Mucosa of descending colon (tissue), 3 donors: ENCODE measurements at regions not wholly inside any gene's neighbourhood (a gene's known extent, or its start where the extent isn't known, plus 50 kb on each side); places are given as distances from the start of the nearest gene placed in this dataset.

ENCODE experiments used
- ATAC-seq: fragments of 200-7000 bp; cut with Tn5 transposase; one replicate; pipeline ENCODE4 v1.9.1; 2020; ENCODE audit warnings: mild to moderate bottlenecking, moderate library complexity
- DNase-seq, 3 donors: peaks; one replicate each; pipeline ENCODE4 v3.0.0-alpha.2; 2020
- H3K36me3 ChIP-seq: fragments of 200-600 bp; one replicate; pipeline ENCODE4 v1.8.0; 2021; ENCODE audit warnings: low read depth, mild to moderate bottlenecking
- H3K4me1 ChIP-seq: fragments of 200-600 bp; one replicate; pipeline ENCODE4 v1.8.0; 2021; ENCODE audit warnings: low read depth, mild to moderate bottlenecking
- H3K4me3 ChIP-seq: fragments of 200-600 bp; one replicate; pipeline ENCODE4 v1.8.0; 2021; ENCODE audit warnings: mild to moderate bottlenecking
- H3K9me3 ChIP-seq: fragments of 200-600 bp; one replicate; pipeline ENCODE4 v1.8.0; 2021; ENCODE audit warnings: mild to moderate bottlenecking
- intact Hi-C, 2 donors: fragments of 100-400 bp; cut with DNase I in 1 of 2; cut with micrococcal nuclease in 1 of 2; formaldehyde crosslinking; loops; one replicate each; pipeline versions ENCODE4 v1.11.0 to v1.11.1; 2022; cut with DNase I, micrococcal nuclease
- TF ChIP-seq, protein P1 (sequence below): fragments of 200-600 bp; IDR thresholded peaks from one replicate; pipeline ENCODE4 v1.8.0; 2022; ENCODE audit warnings: antibody characterized with exemption, mild to moderate bottlenecking
- donor health status: DM: no; HTN: no; CAD: no; lungs with moderate emphysema.
- donor health status: DM: no; HTN: no; CAD: no.
- donor health status: DM: no; HTN: yes; CAD: no.

DNA sequence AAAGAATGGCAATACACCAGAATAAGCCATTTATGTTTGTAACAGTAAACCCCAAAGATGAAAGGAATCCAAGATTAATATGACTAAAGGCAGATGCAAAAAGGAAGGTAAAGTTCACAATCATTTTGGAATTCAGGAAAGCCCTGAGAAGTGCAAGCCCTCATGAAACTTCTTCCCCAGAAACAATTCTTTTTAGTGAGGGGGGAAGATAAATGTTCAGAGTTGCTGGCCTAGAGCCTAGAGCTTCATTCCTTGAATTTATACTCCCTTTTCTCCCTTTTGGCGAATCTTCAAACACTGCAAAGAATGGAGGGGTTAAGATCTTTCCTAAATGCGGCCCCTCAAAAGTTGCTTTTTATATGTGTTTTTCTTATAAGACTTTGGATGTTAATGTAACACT, 368.8 kb downstream of the MEIS1 start:
- no peak for DNase-seq
- no peak for ATAC-seq
- intact Hi-C loops = no loop called here
- TF ChIP-seq, protein P1, sequence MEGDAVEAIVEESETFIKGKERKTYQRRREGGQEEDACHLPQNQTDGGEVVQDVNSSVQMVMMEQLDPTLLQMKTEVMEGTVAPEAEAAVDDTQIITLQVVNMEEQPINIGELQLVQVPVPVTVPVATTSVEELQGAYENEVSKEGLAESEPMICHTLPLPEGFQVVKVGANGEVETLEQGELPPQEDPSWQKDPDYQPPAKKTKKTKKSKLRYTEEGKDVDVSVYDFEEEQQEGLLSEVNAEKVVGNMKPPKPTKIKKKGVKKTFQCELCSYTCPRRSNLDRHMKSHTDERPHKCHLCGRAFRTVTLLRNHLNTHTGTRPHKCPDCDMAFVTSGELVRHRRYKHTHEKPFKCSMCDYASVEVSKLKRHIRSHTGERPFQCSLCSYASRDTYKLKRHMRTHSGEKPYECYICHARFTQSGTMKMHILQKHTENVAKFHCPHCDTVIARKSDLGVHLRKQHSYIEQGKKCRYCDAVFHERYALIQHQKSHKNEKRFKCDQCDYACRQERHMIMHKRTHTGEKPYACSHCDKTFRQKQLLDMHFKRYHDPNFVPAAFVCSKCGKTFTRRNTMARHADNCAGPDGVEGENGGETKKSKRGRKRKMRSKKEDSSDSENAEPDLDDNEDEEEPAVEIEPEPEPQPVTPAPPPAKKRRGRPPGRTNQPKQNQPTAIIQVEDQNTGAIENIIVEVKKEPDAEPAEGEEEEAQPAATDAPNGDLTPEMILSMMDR = no peak
- Histone ChIP-seq H3K4me1 (no peaks in the 10 kb centered on the region), H3K9me3 (no peaks in the 10 kb centered on the region), H3K4me3 (no peak overlapping the region), H3K36me3 (no peaks in the 10 kb centered on the region)

GRCh38 chr2:66805016-66805865, 370.3 kb downstream of the MEIS1 start:
- TF ChIP-seq, protein P1 = no peak
- Histone ChIP-seq H3K4me1 (no peaks in the 10 kb centered on the region), H3K4me3 (no peak overlapping the region), H3K9me3 (no peaks in the 10 kb centered on the region), H3K36me3 (no peaks in the 10 kb centered on the region)
- ATAC-seq (no peak), DNase-seq (no peak)
- intact Hi-C loops = no loop called here

DNA sequence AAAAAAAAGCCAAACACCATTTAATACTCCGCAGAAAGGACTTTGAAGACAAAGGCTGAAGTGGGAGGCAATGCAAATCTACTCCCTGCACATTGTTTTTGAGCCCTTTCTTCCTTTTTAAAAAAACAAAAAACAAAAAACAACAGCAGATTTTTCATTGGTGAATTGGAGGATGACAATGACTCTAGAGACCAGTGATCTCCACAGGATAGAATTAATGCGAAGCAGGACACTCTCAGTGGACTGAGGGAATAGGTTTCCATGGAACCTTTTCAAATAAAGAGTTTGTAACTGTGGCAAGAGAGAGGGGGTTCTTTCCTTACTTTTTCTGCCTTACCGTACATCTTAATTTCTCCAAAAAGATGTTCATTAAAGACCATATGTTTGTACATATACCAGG, 371.0 kb downstream of the MEIS1 start:
- TF ChIP-seq, protein P1 = no peak
- Histone ChIP-seq H3K36me3 (no peaks in the 10 kb centered on the region), H3K4me3 (no peak overlapping the region), H3K9me3 (no peaks in the 10 kb centered on the region), H3K4me1 (no peaks in the 10 kb centered on the region)
- ATAC-seq (no peak), DNase-seq (no peak)
- intact Hi-C loops = no loop called here

DNA sequence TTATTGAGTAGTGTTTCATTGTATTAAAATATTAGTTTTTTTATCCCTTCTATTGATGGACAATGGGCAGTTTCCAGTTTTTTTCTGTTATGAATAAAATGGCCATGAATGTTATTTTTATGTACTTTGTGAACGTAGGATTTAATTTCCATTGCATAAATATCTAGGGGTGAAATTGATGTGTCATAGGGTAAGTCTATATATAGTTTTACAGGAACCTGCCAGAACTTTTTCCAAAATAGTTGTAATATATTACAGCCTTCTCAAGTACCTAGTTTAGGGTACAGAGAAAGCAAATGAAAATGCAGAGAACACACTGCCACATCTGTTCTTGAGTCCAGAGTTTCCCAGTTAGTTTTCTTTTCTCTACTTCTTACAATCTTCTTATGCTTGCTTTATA, 378.6 kb downstream of the MEIS1 start:
- H3K36me3 ChIP-seq = no peaks in the 10 kb centered on the region
- no peaks in the 10 kb centered on the region for H3K4me1 ChIP-seq
- DNase-seq (no peak), ATAC-seq (no peak)
- no peak overlapping the region for H3K4me3 ChIP-seq
- TF ChIP-seq, protein P1 = no peak
- H3K9me3 ChIP-seq = no peaks in the 10 kb centered on the region
- intact Hi-C loops = no loop called here

DNA sequence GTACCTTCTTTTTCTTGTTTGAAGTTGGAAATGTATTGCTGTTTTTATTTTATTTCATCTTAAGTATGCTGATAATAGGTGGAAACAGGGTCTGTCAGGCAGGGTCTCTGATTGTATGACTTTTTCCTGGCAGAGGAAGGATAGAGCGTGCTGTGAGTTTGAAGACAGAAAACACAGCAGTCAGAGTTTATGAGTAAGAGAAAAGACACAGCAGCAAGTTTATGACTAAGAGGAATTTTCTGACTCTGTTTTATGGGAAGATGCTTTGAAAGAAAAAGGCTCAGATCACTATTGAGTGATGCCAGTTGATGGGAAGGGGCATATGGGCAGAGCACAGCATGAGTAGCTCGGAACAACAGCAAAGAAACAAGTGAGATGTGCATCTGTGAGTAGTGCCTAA, 379.1 kb downstream of the MEIS1 start:
- intact Hi-C loops = no loop called here
- Histone ChIP-seq H3K4me1 (no peaks in the 10 kb centered on the region), H3K36me3 (no peaks in the 10 kb centered on the region), H3K4me3 (no peak overlapping the region), H3K9me3 (no peaks in the 10 kb centered on the region)
- DNase-seq (no peak), ATAC-seq (no peak)
- TF ChIP-seq, protein P1 = no peak
